IMR-90 (cell line): ENCODE measurements at regions not wholly inside any gene's neighbourhood (a gene's known extent, or its start where the extent isn't known, plus 50 kb on each side); places are given as distances from the start of the nearest gene placed in this dataset.

Experiments
- ATAC-seq: fragments of 200-7000 bp; cut with Tn5 transposase; 2 replicates; pipeline ENCODE4 v1.9.1; 2020; ENCODE audit warnings: low read depth, mild to moderate bottlenecking, moderate library complexity
- BruUV-seq: library from RNA; stranded (reverse); fragments of 400-500 nt; replicated peaks from 2 replicates; lab custom pipeline; 2021; lab: Mats Ljungman, UMichigan
- CTCF ChIA-PET: fragments of 300-600 bp; formaldehyde crosslinking; extraction: SDS; loops from one replicate; lab custom pipeline; 2021; ENCODE audit warnings: antibody characterized with exemption; lab: Yijun Ruan, JAX
- POLR2A ChIA-PET: fragments of 300-600 bp; sonication (Branson Sonifier 250); formaldehyde crosslinking; loops from one replicate; lab custom pipeline; 2022; ENCODE audit warnings: antibody characterized with exemption; ENCODE audit not compliant: unreplicated experiment; lab: Charles Lee
- DNase-seq: peaks from one replicate; pipeline ENCODE4 v3.0.0; 2013
- H2AFZ ChIP-seq: replicated peaks from 2 replicates; pipeline ENCODE3; 2013; ENCODE audit warnings: low read length, mild to moderate bottlenecking; ENCODE audit not compliant: poor library complexity
- H2AK5ac ChIP-seq: 2 replicates; pipeline ENCODE4 v1.6.1; 2013; ENCODE audit warnings: low read depth, low read length, inconsistent platforms
- H2AK9ac ChIP-seq: replicated peaks from 2 replicates; pipeline ENCODE3; 2013; ENCODE audit warnings: mild to moderate bottlenecking, low read depth, low read length, moderate library complexity; ENCODE audit not compliant: poor library complexity
- H2BK120ac ChIP-seq: 2 replicates; pipeline ENCODE4 v1.6.1; 2013; ENCODE audit warnings: low read depth, low read length, inconsistent platforms
- H2BK15ac ChIP-seq: 3 replicates; pipeline ENCODE4 v1.6.1; 2013; ENCODE audit warnings: low read depth, low read length, inconsistent platforms
- H2BK20ac ChIP-seq: 2 replicates; pipeline ENCODE4 v1.6.1; 2013; ENCODE audit warnings: low read depth, mild to moderate bottlenecking, inconsistent platforms, low read length, moderate library complexity
- H2BK5ac ChIP-seq: 2 replicates; pipeline ENCODE4 v1.6.1; 2013; ENCODE audit warnings: mild to moderate bottlenecking, low read depth, low read length, inconsistent platforms; ENCODE audit not compliant: poor library complexity, severe bottlenecking
- H3K14ac ChIP-seq: replicated peaks from 2 replicates; pipeline ENCODE4 v1.6.1; 2013; ENCODE audit warnings: low read depth, low read length, inconsistent platforms
- H3K18ac ChIP-seq: 2 replicates; pipeline ENCODE4 v1.6.1; 2013; ENCODE audit warnings: low read depth, low read length, control low read depth
- H3K23ac ChIP-seq: 2 replicates; pipeline ENCODE4 v1.6.1; 2013; ENCODE audit warnings: low read depth, low read length, inconsistent platforms
- H3K27ac ChIP-seq: 2 replicates; pipeline ENCODE4 v1.5.1; 2013; ENCODE audit warnings: mild to moderate bottlenecking, control low read depth, low read length; ENCODE audit not compliant: insufficient read depth
- H3K27me3 ChIP-seq: 2 replicates; pipeline ENCODE4 v1.6.1; 2013; ENCODE audit warnings: low read length; ENCODE audit not compliant: control insufficient read depth, insufficient read depth
- H3K36me3 ChIP-seq: 2 replicates; pipeline ENCODE4 v1.6.1; 2013; ENCODE audit warnings: low read length, mixed read lengths; ENCODE audit not compliant: control insufficient read depth, insufficient read depth
- H3K4ac ChIP-seq: 2 replicates; pipeline ENCODE4 v1.6.1; 2013; ENCODE audit warnings: low read depth, low read length, inconsistent platforms
- H3K4me1 ChIP-seq: 2 replicates; pipeline ENCODE4 v1.6.1; 2013; ENCODE audit warnings: low read length, mixed read lengths; ENCODE audit not compliant: control insufficient read depth, insufficient read depth
- H3K4me2 ChIP-seq: 2 replicates; pipeline ENCODE4 v1.6.1; 2013; ENCODE audit warnings: low read depth, mild to moderate bottlenecking, control low read depth, low read length, moderate library complexity
- H3K4me3 ChIP-seq: 2 replicates; pipeline ENCODE4 v1.5.1; 2013; ENCODE audit warnings: low read depth, mild to moderate bottlenecking, control low read depth, low read length, moderate library complexity; ENCODE audit not compliant: insufficient read depth
- H3K56ac ChIP-seq: 2 replicates; pipeline ENCODE4 v1.6.1; 2013; ENCODE audit warnings: low read length, inconsistent platforms; ENCODE audit not compliant: insufficient read depth; ENCODE audit errors: extremely low read depth
- H3K79me1 ChIP-seq, 2 experiments: 2 replicates each; pipeline ENCODE4 v1.6.1; 2013; ENCODE audit warnings: low read length in 2 of 2, inconsistent platforms in 1 of 2, low read depth in 1 of 2
- H3K9ac ChIP-seq: 2 replicates; pipeline ENCODE4 v1.6.1; 2013; ENCODE audit warnings: low read depth, low read length, control low read depth
- H3K9me1 ChIP-seq: 2 replicates; pipeline ENCODE4 v1.6.1; 2013; ENCODE audit warnings: low read length, inconsistent platforms; ENCODE audit not compliant: insufficient read depth
- H3K9me3 ChIP-seq: 2 replicates; pipeline ENCODE4 v1.6.1; 2013; ENCODE audit warnings: low read length; ENCODE audit not compliant: control insufficient read depth, insufficient read depth
- H4K20me1 ChIP-seq: 2 replicates; pipeline ENCODE4 v1.6.1; 2013; ENCODE audit warnings: low read length, inconsistent platforms; ENCODE audit not compliant: insufficient read depth
- H4K5ac ChIP-seq: 2 replicates; pipeline ENCODE4 v1.6.1; 2013; ENCODE audit warnings: mild to moderate bottlenecking, low read depth, low read length, control low read depth
- H4K8ac ChIP-seq, 2 experiments: 2 replicates each; pipeline ENCODE4 v1.6.1; 2013; ENCODE audit warnings: low read depth in 2 of 2, low read length in 2 of 2, control low read depth in 1 of 2, inconsistent platforms in 1 of 2
- H4K91ac ChIP-seq: 2 replicates; pipeline ENCODE4 v1.6.1; 2013; ENCODE audit warnings: low read depth, low read length, inconsistent platforms; ENCODE audit not compliant: insufficient read depth
- BHLHE40 ChIP-seq: fragments of 150-350 bp; IDR thresholded peaks from 2 replicates; pipeline ENCODE4 v1.6.1; 2016; ENCODE audit warnings: mild to moderate bottlenecking, low read depth, low read length
- CEBPB ChIP-seq: IDR thresholded peaks from 2 replicates; pipeline ENCODE4 v1.6.1; 2012; ENCODE audit warnings: low read depth, low read length, improper control_type of control experiment
- CHD1 ChIP-seq: IDR thresholded peaks from 2 replicates; pipeline ENCODE4 v1.6.1; 2012; ENCODE audit warnings: low read depth, low read length, improper control_type of control experiment
- FOS ChIP-seq: fragments of 150-350 bp; IDR thresholded peaks from 2 replicates; pipeline ENCODE4 v1.6.1; 2016; ENCODE audit warnings: low read depth, low read length
- MAFK ChIP-seq: IDR thresholded peaks from 2 replicates; pipeline ENCODE4 v1.6.1; 2012; ENCODE audit warnings: low read depth, low read length, improper control_type of control experiment
- MAZ ChIP-seq: IDR thresholded peaks from 2 replicates; pipeline ENCODE4 v1.6.1; 2012; ENCODE audit warnings: low read depth, mild to moderate bottlenecking, low read length, improper control_type of control experiment, moderate library complexity, borderline replicate concordance
- MXI1 ChIP-seq: IDR thresholded peaks from 2 replicates; pipeline ENCODE4 v1.6.1; 2012; ENCODE audit warnings: low read depth, mild to moderate bottlenecking, low read length, moderate library complexity, borderline replicate concordance
- NFE2L2 ChIP-seq: fragments of 150-350 bp; IDR thresholded peaks from 2 replicates; pipeline ENCODE4 v1.6.1; 2016; ENCODE audit warnings: low read depth, mild to moderate bottlenecking, low read length
- RAD21 ChIP-seq: IDR thresholded peaks from 2 replicates; pipeline ENCODE4 v1.6.1; 2012; ENCODE audit warnings: low read length, improper control_type of control experiment
- RCOR1 ChIP-seq: IDR thresholded peaks from 2 replicates; pipeline ENCODE4 v1.6.1; 2012; ENCODE audit warnings: mild to moderate bottlenecking, low read length, improper control_type of control experiment; ENCODE audit not compliant: insufficient replicate concordance
- RFX5 ChIP-seq: IDR thresholded peaks from 2 replicates; pipeline ENCODE4 v1.8.0; 2012; ENCODE audit warnings: low read depth, mild to moderate bottlenecking, low read length, moderate library complexity
- SMC3 ChIP-seq: fragments of 150-350 bp; IDR thresholded peaks from 2 replicates; pipeline ENCODE4 v1.6.1; 2016; ENCODE audit warnings: low read depth, mild to moderate bottlenecking, antibody characterized with exemption, low read length, moderate library complexity
- WGBS, 2 experiments: methylation state at CpG; one replicate each; pipeline versions ENCODE4 v1.1.5 to v1.1.7; 2013; ENCODE audit warnings: missing lambda C conversion rate in 2 of 2; ENCODE audit not compliant: insufficient read length in 1 of 2; ENCODE audit errors: extremely low coverage in 2 of 2; 5-methylcytosine and 5-hydroxymethylcytosine counted together
- dilution Hi-C: fragments of 300-500 bp; cut with HindIII; formaldehyde crosslinking; loops from one replicate; pipeline ENCODE4 v1.14.3; 2018; ENCODE audit warnings: low sequenced_read_pairs; ENCODE audit not compliant: unreplicated experiment
- in situ Hi-C: fragments of 300-500 bp; cut with MboI; formaldehyde crosslinking; loops from 3 replicates; pipeline ENCODE4 v1.14.3; 2019; ENCODE audit warnings: low sequenced_read_pairs, inconsistent platforms, mixed read lengths
- intact Hi-C: fragments of 100-400 bp; cut with micrococcal nuclease; formaldehyde crosslinking; loops from 2 replicates; pipeline ENCODE4 v1.10.0; 2022
- TF ChIP-seq, protein P1 (sequence below): fragments of 150-350 bp; IDR thresholded peaks from 2 replicates; pipeline ENCODE4 v1.6.1; 2016; ENCODE audit warnings: low read depth, mild to moderate bottlenecking, low read length, moderate library complexity, borderline replicate concordance
- TF ChIP-seq, protein P2 (sequence below): fragments of 150-350 bp; IDR thresholded peaks from 2 replicates; pipeline ENCODE4 v1.6.1; 2017; ENCODE audit warnings: mild to moderate bottlenecking, antibody characterized with exemption, low read length, low read depth
- TF ChIP-seq, protein P3 (sequence below): conservative IDR thresholded peaks from 2 replicates; pipeline ENCODE4 v1.5.1; 2012; ENCODE audit warnings: mild to moderate bottlenecking, low read depth, low read length, improper control_type of control experiment

DNA sequence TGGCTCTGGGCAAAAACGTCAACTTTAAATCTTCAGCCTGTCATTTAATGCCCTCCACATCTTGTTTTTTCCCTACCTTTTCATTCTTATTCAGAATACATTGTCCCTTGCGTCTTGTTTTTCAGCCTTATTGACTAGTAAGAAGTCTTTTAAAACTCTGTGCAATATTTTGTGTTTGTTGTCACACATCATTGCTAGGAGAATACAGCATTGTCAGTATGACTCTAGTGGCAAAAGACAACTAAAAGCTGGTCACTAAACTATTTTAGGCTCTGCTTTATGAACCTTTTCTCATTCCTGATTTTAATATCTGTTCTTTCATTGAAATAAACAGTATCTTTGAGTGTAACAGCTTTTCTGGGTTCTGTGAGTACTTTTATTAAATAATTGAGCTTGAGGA is 447.8 kb upstream of the CCDC179 start:
- POLR2A ChIA-PET = no interaction called here
- Histone ChIP-seq H3K27ac (no peak overlapping the region), H3K4me3 (no peak overlapping the region), H4K8ac (no peak overlapping the region), H3K14ac (0 out of 2 replicates have a peak overlapping the region, but pooled peaks have one; percentile 1), H3K23ac (no peak overlapping the region), H3K4ac (no peak overlapping the region), H3K27me3 (no peaks in the 10 kb centered on the region), H2BK15ac (no peak overlapping the region; the same call in 2 of the 3 replicates), H3K56ac (no peak overlapping the region), H4K20me1 (no peaks in the 10 kb centered on the region), H3K4me2 (peak overlapping the region; percentile 44; the same call in 1 of the 2 replicates), H2AK5ac (no peak overlapping the region), H2BK5ac (no peak overlapping the region), H3K36me3 (no peaks in the 10 kb centered on the region), H2AK9ac (no peak overlapping the region), H4K91ac (peak overlapping the region; percentile 19; the same call in 1 of the 2 replicates), H2AFZ (no peak overlapping the region), H3K18ac (peak overlapping the region; percentile 25; the same call in 1 of the 2 replicates), H4K5ac (peak overlapping the region; percentile 53; the same call in 1 of the 2 replicates), H3K9me1 (no peaks in the 10 kb centered on the region), H2BK120ac (peak overlapping the region; percentile 77), H3K9ac (no peak overlapping the region), H3K79me1 (no peaks in the 10 kb centered on the region), H2BK20ac (peak overlapping the region; percentile 57), H3K4me1 (peaks cover 4% of the 10 kb centered on the region), H3K9me3 (no peaks in the 10 kb centered on the region)
- in situ Hi-C loops (loop anchor here (10.0 kb wide), 1 partner anchor 57 kb away; no protein-coding TSS in a partner anchor), intact Hi-C loops (no loop called here), dilution Hi-C loops (no loop called here)
- no peak for TF ChIP-seq MAFK
- TF ChIP-seq FOS = no peak
- no peak for TF ChIP-seq SMC3
- no peak for TF ChIP-seq BHLHE40
- no peak for TF ChIP-seq MXI1
- TF ChIP-seq CHD1 = no peak
- TF ChIP-seq, protein P1, sequence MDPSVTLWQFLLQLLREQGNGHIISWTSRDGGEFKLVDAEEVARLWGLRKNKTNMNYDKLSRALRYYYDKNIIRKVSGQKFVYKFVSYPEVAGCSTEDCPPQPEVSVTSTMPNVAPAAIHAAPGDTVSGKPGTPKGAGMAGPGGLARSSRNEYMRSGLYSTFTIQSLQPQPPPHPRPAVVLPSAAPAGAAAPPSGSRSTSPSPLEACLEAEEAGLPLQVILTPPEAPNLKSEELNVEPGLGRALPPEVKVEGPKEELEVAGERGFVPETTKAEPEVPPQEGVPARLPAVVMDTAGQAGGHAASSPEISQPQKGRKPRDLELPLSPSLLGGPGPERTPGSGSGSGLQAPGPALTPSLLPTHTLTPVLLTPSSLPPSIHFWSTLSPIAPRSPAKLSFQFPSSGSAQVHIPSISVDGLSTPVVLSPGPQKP = no peak
- TF ChIP-seq, protein P2, sequence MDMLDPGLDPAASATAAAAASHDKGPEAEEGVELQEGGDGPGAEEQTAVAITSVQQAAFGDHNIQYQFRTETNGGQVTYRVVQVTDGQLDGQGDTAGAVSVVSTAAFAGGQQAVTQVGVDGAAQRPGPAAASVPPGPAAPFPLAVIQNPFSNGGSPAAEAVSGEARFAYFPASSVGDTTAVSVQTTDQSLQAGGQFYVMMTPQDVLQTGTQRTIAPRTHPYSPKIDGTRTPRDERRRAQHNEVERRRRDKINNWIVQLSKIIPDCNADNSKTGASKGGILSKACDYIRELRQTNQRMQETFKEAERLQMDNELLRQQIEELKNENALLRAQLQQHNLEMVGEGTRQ = no peak
- TF ChIP-seq, protein P3, sequence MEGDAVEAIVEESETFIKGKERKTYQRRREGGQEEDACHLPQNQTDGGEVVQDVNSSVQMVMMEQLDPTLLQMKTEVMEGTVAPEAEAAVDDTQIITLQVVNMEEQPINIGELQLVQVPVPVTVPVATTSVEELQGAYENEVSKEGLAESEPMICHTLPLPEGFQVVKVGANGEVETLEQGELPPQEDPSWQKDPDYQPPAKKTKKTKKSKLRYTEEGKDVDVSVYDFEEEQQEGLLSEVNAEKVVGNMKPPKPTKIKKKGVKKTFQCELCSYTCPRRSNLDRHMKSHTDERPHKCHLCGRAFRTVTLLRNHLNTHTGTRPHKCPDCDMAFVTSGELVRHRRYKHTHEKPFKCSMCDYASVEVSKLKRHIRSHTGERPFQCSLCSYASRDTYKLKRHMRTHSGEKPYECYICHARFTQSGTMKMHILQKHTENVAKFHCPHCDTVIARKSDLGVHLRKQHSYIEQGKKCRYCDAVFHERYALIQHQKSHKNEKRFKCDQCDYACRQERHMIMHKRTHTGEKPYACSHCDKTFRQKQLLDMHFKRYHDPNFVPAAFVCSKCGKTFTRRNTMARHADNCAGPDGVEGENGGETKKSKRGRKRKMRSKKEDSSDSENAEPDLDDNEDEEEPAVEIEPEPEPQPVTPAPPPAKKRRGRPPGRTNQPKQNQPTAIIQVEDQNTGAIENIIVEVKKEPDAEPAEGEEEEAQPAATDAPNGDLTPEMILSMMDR = no peak
- no peak for TF ChIP-seq RFX5
- no peak for TF ChIP-seq NFE2L2
- TF ChIP-seq MAZ = no peak
- no peak for TF ChIP-seq CEBPB
- TF ChIP-seq RAD21 = no peak
- no peak for TF ChIP-seq RCOR1
- CTCF ChIA-PET = no interaction called here
- no TSS peak for BruUV-seq
- DNase-seq (no peak), ATAC-seq (no peak; the same call in 1 of the 2 replicates)
- WGBS, 2 experiments = no CpG with 5 or more reads among the region's 2 CpGs
